Spinal cord (tissue), 9 donors: ENCODE measurements at regions not wholly inside any gene's neighbourhood (a gene's known extent, or its start where the extent isn't known, plus 50 kb on each side); places are given as distances from the start of the nearest gene placed in this dataset.
"Not testable (repeated sequence)": the region's sequence is repeated elsewhere in the genome, so short reads cannot be mapped to it uniquely, and the experiment has no call there.

Source experiments
- DNase-seq, 6 donors: peaks; one replicate each; pipeline versions ENCODE4 v3.0.0 to v3.0.0-alpha.2; 2013 to 2015; ENCODE audit warnings: low spot score in 6 of 6, low read depth in 4 of 6
- H3K27ac ChIP-seq: one replicate; pipeline ENCODE4 v1.5.1; 2013; ENCODE audit warnings: low read depth, low read length, control low read depth
- H3K27me3 ChIP-seq: one replicate; pipeline ENCODE4 v1.6.1; 2013; ENCODE audit warnings: low read length; ENCODE audit not compliant: control insufficient read depth, insufficient read depth
- H3K36me3 ChIP-seq: one replicate; pipeline ENCODE4 v1.6.1; 2013; ENCODE audit warnings: low read length; ENCODE audit not compliant: control insufficient read depth, insufficient read depth
- H3K4me1 ChIP-seq: one replicate; pipeline ENCODE4 v1.6.1; 2013; ENCODE audit warnings: low read length; ENCODE audit not compliant: control insufficient read depth, insufficient read depth
- H3K4me3 ChIP-seq: one replicate; pipeline ENCODE4 v1.5.1; 2013; ENCODE audit warnings: low read depth, low read length, control low read depth
- H3K9me3 ChIP-seq: one replicate; pipeline ENCODE4 v1.6.1; 2013; ENCODE audit warnings: low read length; ENCODE audit not compliant: control insufficient read depth, insufficient read depth
- WGBS: methylation state at CpG from one replicate; pipeline ENCODE4 v1.1.5; 2013; ENCODE audit warnings: missing lambda C conversion rate; ENCODE audit not compliant: insufficient coverage; 5-methylcytosine and 5-hydroxymethylcytosine counted together
- donor health status: healthy.

DNA sequence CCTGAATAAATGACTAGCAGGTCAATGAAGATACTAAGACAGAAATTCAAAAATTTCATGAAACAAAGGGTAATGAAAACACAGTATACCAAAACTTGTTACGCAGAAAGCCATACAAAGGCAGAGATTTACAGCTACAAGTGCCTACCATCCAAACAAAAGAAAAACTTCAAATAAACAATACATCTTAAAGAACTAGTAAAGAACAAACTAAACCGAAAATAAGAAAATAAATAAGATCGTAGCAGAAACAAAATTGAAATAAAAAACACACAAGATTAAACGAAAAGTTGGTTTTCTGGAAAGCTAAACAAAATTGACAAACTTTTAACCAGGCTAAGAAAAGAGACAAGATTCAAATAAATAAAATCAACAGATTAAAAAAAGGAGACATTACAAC lies 51.5 kb downstream of the VPREB1 start:
- not testable (repeated sequence) for H3K27me3 ChIP-seq, H3K4me3 ChIP-seq, H3K9me3 ChIP-seq, H3K4me1 ChIP-seq, DNase-seq, H3K27ac ChIP-seq
- H3K36me3 ChIP-seq, result peaks cover 43% of the 10 kb centered on the region
- WGBS, result no CpG with 5 or more reads among the region's 4 CpGs

- peak in 1 of 6 donors; percentile 43 for DNase-seq
Measured at GRCh38 chr22:22297159-22297793, 52.7 kb downstream of the VPREB1 start.

DNA sequence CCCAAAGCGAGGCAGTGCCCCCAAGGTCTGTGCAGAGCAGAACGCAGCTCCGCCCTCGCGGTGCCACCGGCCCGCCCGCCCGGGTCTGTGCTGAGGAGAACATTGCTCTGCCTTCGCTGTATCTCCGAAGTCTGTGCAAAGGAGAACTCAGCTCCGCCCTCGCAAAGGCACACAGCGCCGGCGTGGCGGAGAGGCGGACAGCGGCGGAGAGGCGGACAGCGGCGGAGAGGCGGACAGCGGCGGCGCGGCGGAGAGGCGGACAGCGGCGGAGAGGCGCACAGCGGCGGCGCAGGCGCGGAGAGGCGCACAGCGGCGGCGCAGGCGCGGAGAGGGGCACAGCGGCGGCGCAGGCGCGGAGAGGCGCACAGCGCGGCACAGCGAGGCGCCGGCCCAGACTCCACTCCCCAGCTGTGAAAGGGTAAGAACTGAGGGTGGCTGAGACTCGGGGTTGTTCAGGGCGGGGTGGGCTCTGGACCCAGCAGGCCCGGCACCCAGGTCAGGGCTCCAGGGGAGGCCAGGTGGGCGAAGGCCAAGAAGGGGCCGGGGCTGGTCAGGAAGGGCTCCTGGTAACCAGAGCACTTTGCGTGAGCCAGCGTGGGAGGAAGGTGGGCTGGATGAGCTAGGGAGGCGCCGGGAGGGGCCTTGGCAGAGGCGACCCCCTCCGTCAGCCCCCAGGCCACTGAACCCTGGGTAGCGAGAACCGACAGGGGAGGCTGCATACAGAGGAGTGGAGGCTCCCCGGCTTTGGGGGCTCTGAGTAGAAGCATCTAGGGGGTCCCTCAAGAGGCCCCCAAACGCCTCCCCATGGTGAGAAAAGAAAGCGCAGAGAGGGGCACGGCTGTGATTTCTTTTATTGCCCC lies 53.4 kb downstream of the VPREB1 start:
- not testable (repeated sequence) for H3K27me3 ChIP-seq, H3K4me1 ChIP-seq, H3K9me3 ChIP-seq
- H3K4me3 ChIP-seq, result peak overlapping the region; percentile 67
- H3K27ac ChIP-seq, result peak overlapping the region; percentile 64
- peaks cover 24% of the 10 kb centered on the region for H3K36me3 ChIP-seq
- under 1% methylated on average over 65 of the region's 72 CpGs for WGBS
- peak; percentile 9 to 89 (median 59) for DNase-seq

More at GRCh38 chr22:22297159-22297793, 52.7 kb downstream of the VPREB1 start:
- 0% methylated on average over 16 of the region's 28 CpGs for WGBS
- not testable (repeated sequence) for H3K9me3 ChIP-seq, H3K4me1 ChIP-seq, H3K27me3 ChIP-seq
- Histone ChIP-seq H3K27ac (peak overlapping the region; percentile 47), H3K4me3 (peak overlapping the region; percentile 52), H3K36me3 (peaks cover 31% of the 10 kb centered on the region)

DNA sequence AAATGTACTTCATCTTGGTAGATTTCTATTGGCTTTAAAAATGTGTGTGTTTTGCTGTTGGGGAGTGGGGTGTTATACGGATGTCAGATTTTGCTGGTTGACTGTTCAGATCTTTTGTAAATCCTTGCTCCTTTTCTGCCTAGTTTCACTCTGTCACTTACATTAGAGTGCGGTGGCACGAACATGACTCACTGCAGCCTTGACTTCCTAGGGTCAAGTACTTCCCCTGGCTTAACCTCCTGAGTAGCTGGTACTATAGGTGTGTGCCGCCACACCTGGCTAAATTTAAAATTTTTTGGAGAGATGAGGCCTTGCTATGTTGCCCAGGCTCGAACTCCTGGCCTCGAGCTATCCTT lies 54.0 kb downstream of the VPREB1 start:
- WGBS, result no CpG with 5 or more reads among the region's 6 CpGs
- not testable (repeated sequence) for H3K4me1 ChIP-seq, H3K27ac ChIP-seq

GRCh38 chr22:22300511-22300910 lies 55.9 kb downstream of the VPREB1 start:
- H3K27ac ChIP-seq, H3K9me3 ChIP-seq, H3K4me1 ChIP-seq, H3K36me3 ChIP-seq, DNase-seq, H3K27me3 ChIP-seq, H3K4me3 ChIP-seq: not testable (repeated sequence)
- WGBS, result no CpG with 5 or more reads among the region's 5 CpGs

More for the DNA sequence above, 54.0 kb downstream of the VPREB1 start:
- not testable (repeated sequence) for H3K27me3 ChIP-seq, H3K9me3 ChIP-seq, DNase-seq
- peak overlapping the region; percentile 67 for H3K4me3 ChIP-seq
- peaks cover 18% of the 10 kb centered on the region for H3K36me3 ChIP-seq

- not testable (repeated sequence) for DNase-seq, H3K27ac ChIP-seq, H3K36me3 ChIP-seq, H3K27me3 ChIP-seq, H3K4me1 ChIP-seq, H3K4me3 ChIP-seq, H3K9me3 ChIP-seq
- WGBS, result no CpG with 5 or more reads among the region's 1 CpG
Measured at GRCh38 chr22:22300946-22301345, 56.4 kb downstream of the VPREB1 start.

GRCh38 chr22:22316589-22316988 lies 72.0 kb downstream of the VPREB1 start:
- Histone ChIP-seq H3K4me1 (no peaks in the 10 kb centered on the region), H3K4me3 (no peak overlapping the region), H3K9me3 (no peaks in the 10 kb centered on the region), H3K36me3 (peaks cover 28% of the 10 kb centered on the region), H3K27me3 (no peaks in the 10 kb centered on the region), H3K27ac (no peak overlapping the region)
- no CpG with 5 or more reads among the region's 2 CpGs for WGBS
- DNase-seq, result no peak

- Histone ChIP-seq H3K36me3 (peaks cover 32% of the 10 kb centered on the region), H3K4me3 (no peak overlapping the region), H3K4me1 (no peaks in the 10 kb centered on the region), H3K9me3 (no peaks in the 10 kb centered on the region), H3K27ac (no peak overlapping the region), H3K27me3 (no peaks in the 10 kb centered on the region)
- WGBS, result 98% methylated on average over 7 of the region's 8 CpGs
- DNase-seq, result no peak
Measured at GRCh38 chr22:22318723-22319465, 74.3 kb downstream of the VPREB1 start.

DNA sequence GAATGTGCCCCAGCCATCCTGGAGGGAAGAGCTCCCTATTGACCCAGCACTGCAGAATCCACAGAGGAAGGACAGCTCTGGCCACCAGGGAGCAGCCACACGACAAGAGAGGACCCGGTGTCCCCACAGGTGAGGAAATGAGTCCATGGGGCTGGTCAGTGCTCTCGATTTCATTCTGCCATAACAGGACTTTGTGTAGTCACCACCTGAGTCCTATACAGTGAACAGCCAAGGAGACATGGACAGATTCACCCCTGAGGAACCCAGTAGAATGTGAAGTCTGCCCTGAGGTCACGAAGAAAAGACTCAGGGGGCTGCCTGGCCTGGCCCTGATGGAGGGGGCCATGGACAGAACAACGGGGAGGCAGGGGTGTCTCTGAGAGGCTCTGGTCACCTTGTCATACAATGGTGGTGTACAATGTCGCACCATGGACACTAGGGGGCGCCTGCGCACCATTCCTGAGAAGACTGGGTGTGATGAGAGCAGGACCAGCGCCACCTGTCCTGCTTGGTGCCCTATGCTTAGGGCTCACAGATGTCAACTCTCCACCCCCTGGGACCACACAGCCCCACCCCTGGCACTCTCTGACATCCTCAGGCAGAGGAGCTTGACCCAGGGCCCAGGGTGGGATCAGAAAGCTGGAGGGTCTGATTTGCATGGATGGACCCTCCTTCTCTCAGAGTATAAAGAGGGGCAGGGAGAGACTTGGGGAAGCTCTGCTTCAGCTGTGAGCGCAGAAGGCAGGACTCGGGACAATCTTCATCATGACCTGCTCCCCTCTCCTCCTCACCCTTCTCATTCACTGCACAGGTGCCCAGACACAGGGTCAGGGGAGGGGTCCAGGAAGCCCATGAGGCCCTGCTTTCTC lies 77.4 kb downstream of the VPREB1 start:
- H3K27ac ChIP-seq, H3K4me1 ChIP-seq, H3K4me3 ChIP-seq, H3K9me3 ChIP-seq, H3K27me3 ChIP-seq: not testable (repeated sequence)
- peak; percentile 9 to 80 (median 44) for DNase-seq
- WGBS, result 25% methylated on average over 6 of the region's 11 CpGs
- peaks cover 32% of the 10 kb centered on the region for H3K36me3 ChIP-seq
